Ascending aorta (tissue), 2 donors: ENCODE measurements at regions not wholly inside any gene's neighbourhood (a gene's known extent, or its start where the extent isn't known, plus 50 kb on each side); places are given as distances from the start of the nearest gene placed in this dataset.

Experiments
- DNase-seq, 2 donors: peaks; one replicate each; pipeline ENCODE4 v3.0.0-alpha.2; 2019; ENCODE audit warnings: low spot score in 2 of 2
- H3K27ac ChIP-seq, 2 donors: fragments of 200-600 bp; sonication (generic); one replicate each; pipeline ENCODE4 v1.5.1; 2016 to 2017; ENCODE audit warnings: mild to moderate bottlenecking in 1 of 2
- H3K27me3 ChIP-seq: fragments of 200-600 bp; sonication (generic); one replicate; pipeline ENCODE4 v1.5.1; 2017
- H3K36me3 ChIP-seq, 2 donors: fragments of 200-600 bp; sonication (generic); one replicate each; pipeline ENCODE4 v1.5.1; 2016
- H3K4me1 ChIP-seq, 2 donors: fragments of 200-600 bp; sonication (generic); one replicate each; pipeline ENCODE4 v1.5.1; 2016 to 2017; ENCODE audit warnings: mild to moderate bottlenecking in 1 of 2
- H3K4me3 ChIP-seq, 2 donors: fragments of 200-600 bp; sonication (generic); one replicate each; pipeline ENCODE4 v1.5.1; 2016 to 2017; ENCODE audit warnings: mild to moderate bottlenecking in 1 of 2
- H3K9me3 ChIP-seq, 2 donors: fragments of 200-600 bp; sonication (generic); one replicate each; pipeline ENCODE4 v1.5.1; 2016
- intact Hi-C: fragments of 100-400 bp; cut with DNase I; formaldehyde crosslinking; loops from one replicate; pipeline ENCODE4 v1.15.1; 2023
- TF ChIP-seq, protein P1 (sequence below), 3 experiments: fragments of 200-600 bp in 2 of 3; fragments of 450-650 bp in 1 of 3; sonication (generic) in 2 of 3; IDR thresholded peaks; one replicate each; pipeline ENCODE4 v1.5.1; 2016 to 2019; ENCODE audit warnings: antibody characterized with exemption in 3 of 3, mild to moderate bottlenecking in 1 of 3, moderate library complexity in 1 of 3

DNA sequence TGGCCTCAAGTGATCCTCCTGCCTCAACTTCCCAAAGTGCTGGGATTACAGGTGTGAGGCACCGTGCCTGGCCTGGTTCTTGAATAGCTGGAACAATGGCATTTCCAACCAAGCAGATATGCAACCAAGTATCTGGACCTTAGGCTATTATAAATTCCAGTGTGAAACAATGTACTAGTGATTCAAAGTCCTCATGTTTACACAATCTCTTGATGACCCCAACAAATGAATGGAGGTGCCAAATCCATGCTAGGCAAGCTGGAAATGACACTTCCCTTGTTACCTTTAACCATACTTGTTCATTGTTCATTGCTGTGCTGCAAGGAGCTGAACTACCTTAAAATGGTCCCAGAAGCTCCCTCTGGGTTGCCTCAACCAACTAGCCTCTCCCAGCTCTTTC, 282.2 kb upstream of the KLF14 start:
- H3K27ac ChIP-seq = no peak overlapping the region

DNA sequence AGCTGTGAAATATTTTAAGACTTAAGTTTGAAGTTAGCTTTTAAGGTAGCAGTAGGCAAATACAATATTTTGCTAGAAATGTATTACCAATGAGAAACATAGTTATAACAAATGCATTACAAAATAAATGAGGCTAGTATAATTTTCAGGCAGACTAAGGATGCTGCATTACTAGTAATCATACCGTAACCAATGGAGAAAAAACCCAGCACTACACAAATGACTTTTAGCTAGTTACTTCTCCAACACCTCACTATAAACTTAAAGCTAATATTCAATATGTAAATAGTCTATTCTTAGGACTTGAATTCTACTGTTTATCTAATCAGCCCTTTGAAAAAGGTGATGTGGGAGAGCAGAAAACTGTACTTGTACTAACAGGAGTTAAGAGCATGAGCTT, 285.3 kb upstream of the KLF14 start:
- Histone ChIP-seq H3K4me1 (peaks cover 7 to 25% of the 10 kb centered on the region in 2 donors), H3K9me3 (no peaks in the 10 kb centered on the region)
- intact Hi-C loops = no loop called here

More for the DNA sequence above, 282.2 kb upstream of the KLF14 start:
- DNase-seq = no peak
- Histone ChIP-seq H3K4me1 (peaks cover 10 to 52% of the 10 kb centered on the region in 2 donors), H3K9me3 (no peaks in the 10 kb centered on the region), H3K36me3 (no peaks in the 10 kb centered on the region), H3K4me3 (no peak overlapping the region), H3K27me3 (no peaks in the 10 kb centered on the region)
- TF ChIP-seq, protein P1, sequence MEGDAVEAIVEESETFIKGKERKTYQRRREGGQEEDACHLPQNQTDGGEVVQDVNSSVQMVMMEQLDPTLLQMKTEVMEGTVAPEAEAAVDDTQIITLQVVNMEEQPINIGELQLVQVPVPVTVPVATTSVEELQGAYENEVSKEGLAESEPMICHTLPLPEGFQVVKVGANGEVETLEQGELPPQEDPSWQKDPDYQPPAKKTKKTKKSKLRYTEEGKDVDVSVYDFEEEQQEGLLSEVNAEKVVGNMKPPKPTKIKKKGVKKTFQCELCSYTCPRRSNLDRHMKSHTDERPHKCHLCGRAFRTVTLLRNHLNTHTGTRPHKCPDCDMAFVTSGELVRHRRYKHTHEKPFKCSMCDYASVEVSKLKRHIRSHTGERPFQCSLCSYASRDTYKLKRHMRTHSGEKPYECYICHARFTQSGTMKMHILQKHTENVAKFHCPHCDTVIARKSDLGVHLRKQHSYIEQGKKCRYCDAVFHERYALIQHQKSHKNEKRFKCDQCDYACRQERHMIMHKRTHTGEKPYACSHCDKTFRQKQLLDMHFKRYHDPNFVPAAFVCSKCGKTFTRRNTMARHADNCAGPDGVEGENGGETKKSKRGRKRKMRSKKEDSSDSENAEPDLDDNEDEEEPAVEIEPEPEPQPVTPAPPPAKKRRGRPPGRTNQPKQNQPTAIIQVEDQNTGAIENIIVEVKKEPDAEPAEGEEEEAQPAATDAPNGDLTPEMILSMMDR (IDR thresholded peaks at IDR 0.05) = no peak
- intact Hi-C loops = no loop called here

DNA sequence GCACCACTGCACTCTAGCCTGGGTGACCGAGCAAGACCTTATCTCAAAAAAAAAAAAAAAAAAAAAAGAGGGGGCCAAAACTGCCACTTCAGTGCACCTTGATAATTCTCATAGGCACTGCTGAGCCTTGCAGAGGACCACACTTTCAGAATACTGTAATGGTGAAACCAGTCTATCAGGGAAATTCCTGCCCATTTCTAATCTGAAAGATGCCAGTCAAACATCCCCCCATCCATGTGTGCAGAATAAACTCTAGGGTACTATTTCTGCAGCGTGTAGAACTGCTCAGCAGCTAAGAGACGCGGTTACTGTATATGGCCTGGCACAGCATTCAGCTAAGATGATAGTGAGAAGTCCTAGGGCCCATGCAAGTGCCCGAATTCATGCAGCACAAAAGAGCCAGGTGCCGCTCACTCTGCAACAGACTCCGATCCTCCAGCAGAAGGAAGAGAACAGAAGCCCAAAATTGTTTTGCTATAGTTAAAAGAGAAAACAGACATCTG, 286.8 kb upstream of the KLF14 start:
- TF ChIP-seq, protein P1 (IDR thresholded peaks at IDR 0.05) = no peak
- intact Hi-C loops = no loop called here
- Histone ChIP-seq H3K4me3 (no peak overlapping the region), H3K27ac (no peak overlapping the region), H3K36me3 (peaks cover 0 to 9% of the 10 kb centered on the region in 2 donors), H3K4me1 (peaks cover 7 to 21% of the 10 kb centered on the region in 2 donors), H3K9me3 (no peaks in the 10 kb centered on the region), H3K27me3 (no peaks in the 10 kb centered on the region)
- no peak for DNase-seq

More for the DNA sequence above, 285.3 kb upstream of the KLF14 start:
- DNase-seq = no peak
- Histone ChIP-seq H3K27me3 (no peaks in the 10 kb centered on the region), H3K36me3 (peaks cover 0 to 9% of the 10 kb centered on the region in 2 donors), H3K27ac (no peak overlapping the region), H3K4me3 (no peak overlapping the region)
- TF ChIP-seq, protein P1 (IDR thresholded peaks at IDR 0.05) = no peak

DNA sequence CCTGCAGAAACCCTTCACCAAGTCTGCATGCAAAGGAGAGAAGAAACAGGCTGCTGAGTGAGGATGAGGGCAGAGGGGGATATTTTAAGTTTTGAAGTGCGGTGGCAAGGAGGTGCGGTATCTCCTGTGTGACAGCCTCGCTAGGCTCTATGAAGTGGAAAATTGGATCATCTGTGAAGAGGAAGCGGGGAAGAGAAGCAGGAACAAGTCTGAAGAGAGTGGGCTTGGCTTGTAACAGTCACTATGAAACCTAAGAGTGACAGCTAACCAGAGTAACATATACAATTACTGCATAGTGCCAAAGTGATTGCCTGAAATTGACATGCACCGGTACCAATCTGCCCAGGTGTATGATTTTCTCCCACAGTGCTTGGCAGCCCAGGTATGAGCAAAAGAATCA, 287.5 kb upstream of the KLF14 start:
- Histone ChIP-seq H3K4me1 (peaks cover 7 to 17% of the 10 kb centered on the region in 2 donors), H3K27me3 (no peaks in the 10 kb centered on the region), H3K36me3 (peaks cover 0 to 9% of the 10 kb centered on the region in 2 donors), H3K4me3 (no peak overlapping the region), H3K9me3 (no peaks in the 10 kb centered on the region), H3K27ac (no peak overlapping the region)
- intact Hi-C loops = no loop called here
- no peak for DNase-seq
- TF ChIP-seq, protein P1 (IDR thresholded peaks at IDR 0.05) = no peak

DNA sequence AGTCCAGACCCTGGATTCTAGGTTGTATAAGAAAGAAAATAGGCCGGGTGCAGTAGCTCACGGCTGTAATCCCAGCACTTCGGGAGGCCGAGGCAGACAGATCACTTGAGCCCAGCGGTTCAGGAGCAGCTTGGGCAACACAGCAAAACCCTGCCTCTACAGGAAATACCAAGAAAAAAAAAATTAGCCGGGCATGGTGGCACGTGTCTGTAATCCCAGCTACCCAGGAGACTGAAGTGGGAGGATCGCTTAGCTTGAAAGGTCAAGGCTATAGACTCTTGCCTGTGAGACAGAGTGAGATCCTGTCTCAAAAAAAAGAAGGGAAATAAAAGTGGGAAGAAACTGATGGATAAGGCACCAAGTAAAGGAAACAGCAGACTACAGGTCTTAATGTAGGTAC, 287.9 kb upstream of the KLF14 start:
- no peaks in the 10 kb centered on the region for H3K27me3 ChIP-seq
- H3K4me3 ChIP-seq = no peak overlapping the region
- no peaks in the 10 kb centered on the region for H3K9me3 ChIP-seq
- H3K4me1 ChIP-seq = peaks cover 9 to 19% of the 10 kb centered on the region in 2 donors
- TF ChIP-seq, protein P1 (IDR thresholded peaks at IDR 0.05) = no peak
- H3K27ac ChIP-seq = no peak overlapping the region
- DNase-seq = no peak
- intact Hi-C loops = no loop called here
- H3K36me3 ChIP-seq = peaks cover 0 to 9% of the 10 kb centered on the region in 2 donors
